ENCODE measurements at regions not wholly inside any gene's neighbourhood (a gene's known extent, or its start where the extent isn't known, plus 50 kb on each side); places are given as distances from the start of the nearest gene placed in this dataset.

- no peak for TF ChIP-seq CTCF (IDR thresholded peaks at IDR 0.05)
- TF ChIP-seq POLR2A (IDR thresholded peaks at IDR 0.05) = no peak
These were observed 76.5 kb upstream of the RFX8 start for GRCh38 chr2:101551336-101551888.
